ENCODE measurements at regions not wholly inside any gene's neighbourhood (a gene's known extent, or its start where the extent isn't known, plus 50 kb on each side); places are given as distances from the start of the nearest gene placed in this dataset.

DNA sequence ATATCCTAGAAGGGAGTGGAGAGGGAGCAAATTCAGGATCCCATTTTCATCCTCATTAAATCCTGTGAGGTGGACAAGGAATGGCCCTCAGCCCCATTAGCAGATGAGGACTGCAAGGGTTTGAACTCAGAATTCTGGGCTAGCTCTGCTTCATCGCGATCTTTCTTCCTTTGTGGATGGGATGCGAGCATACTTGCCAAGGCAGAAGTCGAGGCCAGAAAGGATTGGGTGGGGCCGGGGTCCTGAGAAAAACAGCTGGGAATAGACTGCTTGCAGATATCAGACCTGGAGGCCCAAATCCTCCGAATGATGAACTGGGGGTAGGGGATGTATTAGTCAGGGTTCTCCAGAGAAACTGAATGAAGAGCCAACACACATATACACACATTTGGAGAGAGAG, 179.0 kb downstream of the CHST1 start:
- Histone ChIP-seq H3K36me3 (ENCODE audit: insufficient read depth, low read length) (no peaks in the 10 kb centered on the region; the same call in 1 of the 2 replicates), H3K4me1 (ENCODE audit: insufficient read depth, low read length) (peaks cover 16% of the 10 kb centered on the region; the same call in 1 of the 2 replicates), H3K9ac (ENCODE audit: low read depth, low read length) (no peak overlapping the region), H3K9me3 (ENCODE audit: control insufficient read depth, insufficient read depth, low read length) (no peaks in the 10 kb centered on the region)

DNA sequence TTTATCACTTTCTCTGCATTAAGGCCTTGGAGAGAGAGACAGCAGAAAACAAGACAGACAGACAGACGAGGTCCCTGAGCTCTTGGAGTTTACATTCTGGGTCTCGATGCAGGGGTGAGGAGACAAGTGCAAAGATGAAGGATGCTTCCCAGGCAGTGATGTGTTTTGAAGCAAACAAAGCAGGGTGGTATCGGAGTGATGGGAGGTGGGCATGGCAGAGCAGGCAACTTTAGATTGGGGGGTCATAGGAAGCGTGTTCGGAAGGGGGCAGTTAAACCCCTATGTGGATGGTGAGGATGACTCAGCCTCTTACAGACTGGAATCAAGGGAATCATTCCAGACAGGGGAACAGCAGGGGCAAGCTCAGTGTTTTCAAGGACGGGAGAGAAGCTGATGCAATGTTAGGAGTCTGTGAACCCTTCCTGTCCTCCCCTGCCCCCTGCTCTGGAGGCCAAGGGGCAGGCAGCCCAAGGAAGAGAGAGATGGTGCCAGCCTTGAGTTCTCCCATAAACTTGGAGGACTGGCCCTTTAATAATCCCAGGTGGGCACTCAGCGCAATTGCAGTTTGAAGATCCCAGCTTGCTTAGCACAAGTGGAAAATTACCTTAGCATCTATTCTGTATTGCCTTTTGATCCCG, 180.2 kb downstream of the CHST1 start:
- H3K9me3 ChIP-seq (ENCODE audit: control insufficient read depth, insufficient read depth, low read length), result no peaks in the 10 kb centered on the region
- no peaks in the 10 kb centered on the region; the same call in 1 of the 2 replicates for H3K36me3 ChIP-seq (ENCODE audit: insufficient read depth, low read length)
- peaks cover 16% of the 10 kb centered on the region; the same call in 1 of the 2 replicates for H3K4me1 ChIP-seq (ENCODE audit: insufficient read depth, low read length)
- no peak overlapping the region for H3K9ac ChIP-seq (ENCODE audit: low read depth, low read length)

DNA sequence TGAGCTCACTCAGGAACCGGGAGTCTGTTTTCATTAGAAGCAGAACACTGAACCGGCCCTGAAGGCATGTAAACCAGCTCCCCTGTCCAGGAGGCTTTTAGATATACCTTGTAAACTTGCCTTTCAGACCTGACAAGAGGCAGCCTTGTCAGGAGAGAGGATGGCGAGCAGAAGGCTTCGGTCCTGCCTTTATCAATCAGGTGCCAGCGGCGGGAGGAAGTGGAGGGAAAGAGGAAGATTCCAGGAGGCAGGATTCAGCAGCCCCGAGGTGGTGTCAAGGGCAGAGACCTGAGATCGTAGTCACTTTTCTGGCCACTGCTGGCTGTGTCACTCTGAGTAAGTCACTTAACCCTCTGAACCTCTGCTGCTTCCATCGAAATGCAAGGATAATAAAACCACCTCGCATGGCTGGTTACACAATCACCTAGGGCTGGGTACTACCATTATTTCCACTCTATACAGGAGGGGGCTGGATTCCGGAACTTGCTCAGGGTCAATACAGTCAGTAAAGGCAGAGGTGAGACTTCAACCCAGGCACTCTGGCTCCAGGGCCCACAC, 181.0 kb downstream of the CHST1 start:
- H3K9ac ChIP-seq (ENCODE audit: low read depth, low read length), result no peak overlapping the region
- H3K4me1 ChIP-seq (ENCODE audit: insufficient read depth, low read length), result peaks cover 16% of the 10 kb centered on the region; the same call in 1 of the 2 replicates
- no peaks in the 10 kb centered on the region for H3K9me3 ChIP-seq (ENCODE audit: control insufficient read depth, insufficient read depth, low read length)
- no peaks in the 10 kb centered on the region; the same call in 1 of the 2 replicates for H3K36me3 ChIP-seq (ENCODE audit: insufficient read depth, low read length)

DNA sequence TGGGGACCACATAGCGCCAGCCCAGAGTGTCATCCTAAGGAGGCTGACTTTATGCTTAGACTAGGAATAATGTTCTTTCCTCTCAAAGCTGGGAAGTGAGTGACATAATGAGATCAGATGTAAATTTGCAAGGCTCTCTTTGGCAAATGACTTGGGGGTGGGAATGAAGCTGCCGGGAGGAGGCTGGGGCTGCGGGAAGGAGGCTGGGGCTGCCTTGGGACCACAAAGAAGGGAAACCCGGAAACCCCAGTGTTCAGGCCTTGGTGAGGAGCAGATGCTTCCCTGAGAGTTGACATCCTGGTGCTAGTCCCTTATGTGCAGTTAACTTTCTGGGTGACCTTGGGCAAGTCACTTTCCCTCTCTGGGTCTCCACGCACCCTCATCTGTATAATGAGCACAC, 182.0 kb downstream of the CHST1 start:
- no peaks in the 10 kb centered on the region; the same call in 1 of the 2 replicates for H3K36me3 ChIP-seq (ENCODE audit: insufficient read depth, low read length)
- peaks cover 13% of the 10 kb centered on the region; the same call in 1 of the 2 replicates for H3K4me1 ChIP-seq (ENCODE audit: insufficient read depth, low read length)
- no peak overlapping the region for H3K9ac ChIP-seq (ENCODE audit: low read depth, low read length)
- H3K9me3 ChIP-seq (ENCODE audit: control insufficient read depth, insufficient read depth, low read length), result no peaks in the 10 kb centered on the region

DNA sequence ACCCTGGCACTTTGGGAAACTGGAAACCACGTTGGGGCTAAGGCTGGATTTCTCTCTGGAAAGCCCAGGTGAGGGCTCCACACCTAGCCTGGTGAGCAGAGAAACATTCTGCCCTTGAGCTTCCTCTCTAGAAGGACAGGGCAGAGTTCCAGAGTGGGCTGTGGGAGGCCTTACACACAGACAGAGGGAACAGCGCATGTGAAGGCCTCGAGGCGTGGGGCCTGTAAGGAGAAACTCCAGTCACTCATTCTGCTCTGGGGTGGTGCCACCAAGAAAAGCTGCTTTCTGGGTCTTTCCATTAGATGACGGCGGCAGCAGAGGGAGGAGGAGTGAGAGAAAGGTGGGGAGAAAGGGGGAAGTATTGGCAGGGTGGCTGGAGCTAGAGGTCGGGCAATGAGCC, 183.1 kb downstream of the CHST1 start:
- H3K9ac ChIP-seq (ENCODE audit: low read depth, low read length), result no peak overlapping the region
- H3K36me3 ChIP-seq (ENCODE audit: insufficient read depth, low read length), result no peaks in the 10 kb centered on the region; the same call in 1 of the 2 replicates
- peaks cover 13% of the 10 kb centered on the region; the same call in 1 of the 2 replicates for H3K4me1 ChIP-seq (ENCODE audit: insufficient read depth, low read length)
- no peaks in the 10 kb centered on the region for H3K9me3 ChIP-seq (ENCODE audit: control insufficient read depth, insufficient read depth, low read length)

DNA sequence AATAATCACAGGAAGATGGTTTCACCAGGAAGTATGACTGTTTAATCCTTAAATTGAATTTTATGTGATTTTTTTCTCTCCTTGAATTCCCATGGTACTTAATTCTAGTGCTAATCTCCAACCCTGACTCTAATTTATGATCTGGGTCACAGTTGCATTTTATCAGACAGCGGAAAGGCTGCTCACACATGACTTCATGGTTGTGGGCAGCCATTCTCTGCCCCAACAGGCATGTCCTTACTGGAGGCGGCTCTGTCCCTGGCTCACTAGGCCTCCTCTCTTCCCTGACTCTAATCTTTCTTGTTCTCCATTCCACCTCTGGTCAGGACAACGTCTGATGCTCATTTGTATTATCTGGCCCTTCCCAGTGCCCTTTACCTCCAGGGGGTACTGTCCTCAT, 184.4 kb downstream of the CHST1 start:
- H3K9ac ChIP-seq (ENCODE audit: low read depth, low read length), result no peak overlapping the region
- H3K9me3 ChIP-seq (ENCODE audit: control insufficient read depth, insufficient read depth, low read length), result no peaks in the 10 kb centered on the region
- H3K4me1 ChIP-seq (ENCODE audit: insufficient read depth, low read length), result peaks cover 13% of the 10 kb centered on the region; the same call in 1 of the 2 replicates
- H3K36me3 ChIP-seq (ENCODE audit: insufficient read depth, low read length), result no peaks in the 10 kb centered on the region; the same call in 1 of the 2 replicates

DNA sequence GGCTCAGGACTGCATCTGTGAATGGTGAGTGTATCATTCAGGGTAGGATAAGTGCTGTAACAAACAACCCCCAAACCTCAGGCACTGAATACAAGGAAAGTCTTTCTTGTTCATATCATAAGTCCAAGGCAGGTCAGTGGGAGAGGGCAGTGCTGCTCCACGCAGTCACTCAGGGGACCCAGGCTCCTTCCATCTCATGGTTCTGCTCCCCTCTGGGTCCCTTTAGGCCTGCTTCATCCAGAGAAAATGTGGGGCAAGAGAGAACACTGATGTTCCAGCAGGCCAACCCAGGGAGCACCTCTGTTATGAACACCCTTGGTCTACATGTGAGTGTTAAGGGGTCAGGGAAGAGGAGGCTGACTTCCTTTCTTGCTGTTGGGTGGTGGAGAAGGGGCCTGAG, 187.8 kb downstream of the CHST1 start:
- Histone ChIP-seq H3K36me3 (ENCODE audit: insufficient read depth, low read length) (no peaks in the 10 kb centered on the region; the same call in 1 of the 2 replicates), H3K4me1 (ENCODE audit: insufficient read depth, low read length) (no peaks in the 10 kb centered on the region), H3K9ac (ENCODE audit: low read depth, low read length) (no peak overlapping the region), H3K9me3 (ENCODE audit: control insufficient read depth, insufficient read depth, low read length) (no peaks in the 10 kb centered on the region)

DNA sequence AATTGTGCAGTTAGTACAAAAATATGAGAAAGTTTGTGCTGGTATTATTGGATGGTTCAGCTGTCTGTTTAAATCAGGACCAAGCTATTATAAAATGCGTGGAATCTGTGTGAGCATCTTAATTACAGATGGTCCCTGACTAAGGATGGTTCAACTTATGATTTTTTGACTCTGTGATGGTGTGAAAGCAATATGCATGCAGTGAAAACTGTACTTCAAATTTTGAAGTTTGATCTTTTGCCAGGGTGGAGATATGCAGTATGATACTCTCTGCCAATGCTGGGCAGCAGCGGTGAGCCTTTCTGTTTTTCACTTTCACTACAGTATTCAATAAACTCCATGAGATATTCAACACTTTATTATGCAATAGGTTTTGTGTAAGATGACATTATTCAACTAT, 189.3 kb downstream of the CHST1 start:
- H3K9me3 ChIP-seq (ENCODE audit: control insufficient read depth, insufficient read depth, low read length), result no peaks in the 10 kb centered on the region
- H3K9ac ChIP-seq (ENCODE audit: low read depth, low read length), result no peak overlapping the region
- H3K36me3 ChIP-seq (ENCODE audit: insufficient read depth, low read length), result no peaks in the 10 kb centered on the region
- H3K4me1 ChIP-seq (ENCODE audit: insufficient read depth, low read length), result no peaks in the 10 kb centered on the region

DNA sequence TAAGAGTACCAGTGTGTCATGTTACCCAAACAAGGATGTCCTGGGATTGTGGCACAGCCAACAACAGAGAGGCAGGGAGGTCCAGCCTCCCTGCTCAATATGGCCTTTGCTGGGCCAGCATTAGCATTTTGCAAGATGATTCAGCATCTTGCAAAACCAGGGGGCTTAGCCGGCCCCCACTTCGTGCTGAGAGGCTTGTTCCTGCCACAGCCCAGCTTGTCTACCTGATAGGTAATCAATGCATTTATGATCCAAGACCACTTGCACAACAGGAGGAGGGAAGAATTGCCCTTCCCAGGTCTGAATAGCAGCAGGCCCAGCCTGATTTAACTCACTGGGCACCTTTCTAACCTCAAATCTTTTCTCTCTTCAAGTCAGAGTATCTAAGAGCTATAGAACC, 189.0 kb upstream of the SYT13 start:
- Histone ChIP-seq H3K9me3 (ENCODE audit: control insufficient read depth, insufficient read depth, low read length) (no peaks in the 10 kb centered on the region), H3K36me3 (ENCODE audit: insufficient read depth, low read length) (no peaks in the 10 kb centered on the region), H3K4me1 (ENCODE audit: insufficient read depth, low read length) (no peaks in the 10 kb centered on the region), H3K9ac (ENCODE audit: low read depth, low read length) (no peak overlapping the region)

DNA sequence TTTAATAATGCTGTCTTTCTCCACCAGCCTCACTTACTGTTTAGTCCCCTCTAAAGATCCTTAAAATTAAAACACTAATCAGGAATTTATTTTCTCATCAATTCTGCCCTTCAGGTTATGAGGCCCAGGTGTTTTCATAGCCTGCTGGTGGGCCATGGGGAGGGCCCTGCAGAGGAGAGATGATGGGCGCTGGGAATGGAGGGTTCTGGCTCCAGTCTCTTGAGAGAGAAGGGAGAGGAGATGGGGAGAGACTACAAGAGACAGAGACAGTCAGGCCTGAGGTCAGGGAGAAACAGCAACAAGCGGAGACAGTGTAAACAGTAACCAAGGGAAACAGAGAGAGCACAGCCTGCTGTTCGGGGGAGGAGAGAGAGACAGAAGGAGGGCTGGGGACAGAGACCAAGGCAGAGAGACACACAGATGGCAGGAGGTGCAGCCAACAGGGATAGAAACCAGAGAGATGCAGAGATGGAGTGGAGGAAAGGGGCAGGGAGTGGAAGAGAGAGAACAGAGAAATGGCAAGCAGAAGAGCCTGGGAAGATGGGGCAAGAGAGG, 187.3 kb upstream of the SYT13 start:
- H3K9me3 ChIP-seq (ENCODE audit: control insufficient read depth, insufficient read depth, low read length), result no peaks in the 10 kb centered on the region
- H3K4me1 ChIP-seq (ENCODE audit: insufficient read depth, low read length), result no peaks in the 10 kb centered on the region; the same call in 1 of the 2 replicates
- no peaks in the 10 kb centered on the region for H3K36me3 ChIP-seq (ENCODE audit: insufficient read depth, low read length)
- H3K9ac ChIP-seq (ENCODE audit: low read depth, low read length), result no peak overlapping the region

DNA sequence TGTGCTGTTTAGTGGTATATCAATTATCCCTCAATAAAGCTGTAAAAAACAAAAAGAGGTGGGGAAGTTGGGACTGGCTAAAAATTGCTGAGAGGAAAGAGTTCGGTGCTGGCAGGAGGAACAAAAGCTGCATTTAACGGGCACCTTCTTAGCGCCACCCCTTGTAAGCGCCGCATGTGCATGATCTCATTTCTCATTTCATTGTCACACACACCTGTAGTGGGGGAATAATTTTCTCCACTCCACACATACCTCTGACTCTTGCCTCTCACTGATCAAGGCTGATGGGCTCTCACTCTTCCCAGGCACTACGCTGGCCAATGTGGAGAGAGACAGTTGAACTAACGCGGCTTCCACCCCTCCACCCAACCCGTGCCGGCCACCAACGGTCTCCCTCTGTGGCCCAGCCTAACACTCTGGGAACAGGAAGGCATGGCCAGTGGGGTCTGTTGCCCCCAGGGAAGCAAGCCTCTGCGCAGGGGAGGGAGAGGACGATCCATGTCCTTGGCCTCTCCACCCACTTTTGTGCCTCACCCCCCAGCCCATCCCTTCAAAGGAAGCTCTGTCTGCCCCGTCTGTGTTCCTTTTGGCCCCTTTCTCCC, 186.7 kb upstream of the SYT13 start:
- peaks cover 4% of the 10 kb centered on the region; the same call in 1 of the 2 replicates for H3K4me1 ChIP-seq (ENCODE audit: insufficient read depth, low read length)
- H3K36me3 ChIP-seq (ENCODE audit: insufficient read depth, low read length), result no peaks in the 10 kb centered on the region
- no peak overlapping the region for H3K9ac ChIP-seq (ENCODE audit: low read depth, low read length)
- H3K9me3 ChIP-seq (ENCODE audit: control insufficient read depth, insufficient read depth, low read length), result no peaks in the 10 kb centered on the region

DNA sequence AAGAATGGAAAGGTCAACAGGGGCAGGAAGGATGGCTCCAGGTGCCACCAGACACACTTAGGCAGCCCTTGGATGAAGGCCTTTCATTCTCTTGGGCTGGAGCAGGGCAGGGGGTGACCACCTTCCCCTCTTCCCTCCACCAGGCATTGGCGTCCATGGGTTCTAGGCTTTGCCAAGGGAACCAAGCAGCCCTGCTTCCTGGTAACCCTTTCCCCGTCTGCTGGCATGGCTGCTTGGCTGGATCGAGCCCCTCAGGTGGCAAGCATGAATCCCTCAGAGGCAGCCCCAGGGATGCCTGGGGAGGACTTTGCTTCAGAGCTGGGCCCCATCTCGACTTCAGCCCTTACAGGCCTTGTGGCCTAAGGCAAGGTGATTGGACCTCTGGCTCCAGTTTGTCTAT, 185.1 kb upstream of the SYT13 start:
- Histone ChIP-seq H3K9me3 (ENCODE audit: control insufficient read depth, insufficient read depth, low read length) (no peaks in the 10 kb centered on the region), H3K4me1 (ENCODE audit: insufficient read depth, low read length) (peaks cover 4% of the 10 kb centered on the region; the same call in 1 of the 2 replicates), H3K9ac (ENCODE audit: low read depth, low read length) (no peak overlapping the region), H3K36me3 (ENCODE audit: insufficient read depth, low read length) (no peaks in the 10 kb centered on the region)

DNA sequence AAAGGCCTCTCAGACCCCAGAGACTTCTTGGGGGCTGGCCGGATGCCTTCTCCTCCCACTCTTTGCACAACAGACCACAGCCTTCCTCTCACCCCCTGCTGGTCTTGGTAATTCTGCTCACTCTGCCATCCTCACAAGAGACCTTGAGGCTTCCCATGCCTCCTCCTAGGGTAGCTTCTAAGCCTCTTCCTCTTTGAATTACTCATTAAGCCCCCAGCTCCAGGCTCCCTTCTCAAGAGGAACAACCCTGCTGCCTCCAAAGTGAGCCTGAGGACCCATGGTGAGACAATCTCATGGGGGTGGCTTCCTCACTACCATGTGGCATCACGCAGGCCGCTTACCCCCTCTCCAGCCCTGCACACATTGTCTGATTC, 184.6 kb upstream of the SYT13 start:
- Histone ChIP-seq H3K4me1 (ENCODE audit: insufficient read depth, low read length) (peaks cover 4% of the 10 kb centered on the region; the same call in 1 of the 2 replicates), H3K9me3 (ENCODE audit: control insufficient read depth, insufficient read depth, low read length) (no peaks in the 10 kb centered on the region; the same call in 1 of the 2 replicates), H3K9ac (ENCODE audit: low read depth, low read length) (no peak overlapping the region), H3K36me3 (ENCODE audit: insufficient read depth, low read length) (no peaks in the 10 kb centered on the region)

DNA sequence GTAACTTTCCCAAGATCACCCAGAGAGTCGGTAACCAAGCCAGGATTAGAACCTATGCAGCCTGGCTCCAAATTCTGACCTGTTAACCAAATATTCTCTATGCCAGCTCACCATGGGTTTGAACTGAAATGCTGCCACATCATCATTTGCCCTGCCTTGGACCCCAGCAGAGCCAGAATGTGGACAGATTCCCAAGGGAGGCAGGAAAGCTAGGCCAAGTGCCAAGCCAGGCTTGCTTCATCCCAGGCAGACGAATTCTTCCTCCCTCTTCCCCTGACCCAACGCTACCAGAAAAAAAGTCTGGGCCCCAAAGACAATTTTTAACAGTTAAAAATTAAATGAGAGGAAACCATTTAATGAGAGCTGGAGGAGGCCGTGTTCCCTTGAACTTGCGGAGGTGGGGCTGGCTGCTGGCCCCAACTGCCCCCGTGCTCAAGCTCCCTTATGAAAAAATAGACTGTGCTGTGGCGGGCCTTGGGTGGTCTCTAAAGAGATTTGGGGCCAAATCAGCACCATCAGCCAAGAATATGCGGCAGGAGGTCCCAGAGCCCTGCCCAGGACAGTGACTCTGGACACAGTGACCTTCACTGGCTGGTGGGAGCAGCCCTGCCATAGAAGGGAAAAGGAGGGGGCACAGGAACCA, 184.1 kb upstream of the SYT13 start:
- H3K4me1 ChIP-seq (ENCODE audit: insufficient read depth, low read length), result peaks cover 4% of the 10 kb centered on the region; the same call in 1 of the 2 replicates
- no peak overlapping the region for H3K9ac ChIP-seq (ENCODE audit: low read depth, low read length)
- no peaks in the 10 kb centered on the region for H3K36me3 ChIP-seq (ENCODE audit: insufficient read depth, low read length)
- H3K9me3 ChIP-seq (ENCODE audit: control insufficient read depth, insufficient read depth, low read length), result no peaks in the 10 kb centered on the region; the same call in 1 of the 2 replicates
